Smooth muscle cell of the brain vasculature (primary cell): ENCODE measurements at regions not wholly inside any gene's neighbourhood (a gene's known extent, or its start where the extent isn't known, plus 50 kb on each side); places are given as distances from the start of the nearest gene placed in this dataset.
"Not testable (repeated sequence)": the region's sequence is repeated elsewhere in the genome, so short reads cannot be mapped to it uniquely, and the experiment has no call there.

Source experiments
- DNase-seq: peaks from one replicate; pipeline ENCODE4 v3.0.0-alpha.2; 2012; ENCODE audit warnings: low read depth, low spot score

GRCh38 chr12:65675141-65675621 lies 149.1 kb upstream of the HMGA2 start:
- DNase-seq, result no peak

DNA sequence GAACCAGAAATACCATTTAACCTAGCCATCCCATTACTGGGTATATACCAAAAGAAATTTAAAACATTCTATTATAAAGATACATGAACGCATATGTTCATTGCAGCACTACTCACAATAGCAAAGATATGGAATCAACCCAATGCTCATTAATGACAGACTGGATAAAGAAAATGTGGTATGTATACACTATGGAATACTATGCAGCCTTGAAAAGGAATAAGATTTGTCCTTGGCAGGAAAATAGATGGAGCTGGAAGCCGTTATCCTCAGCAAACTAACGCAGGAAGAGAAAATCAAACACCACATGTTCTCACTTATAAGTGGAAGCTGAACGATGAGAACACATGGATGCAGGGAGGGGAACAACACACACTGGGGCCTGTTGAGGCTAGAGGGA lies 146.1 kb upstream of the HMGA2 start:
- DNase-seq, result not testable (repeated sequence)

- DNase-seq, result no peak
Measured at GRCh38 chr12:65681226-65681625, 143.1 kb upstream of the HMGA2 start.

GRCh38 chr12:65682112-65682511 lies 142.2 kb upstream of the HMGA2 start:
- DNase-seq, result no peak

DNA sequence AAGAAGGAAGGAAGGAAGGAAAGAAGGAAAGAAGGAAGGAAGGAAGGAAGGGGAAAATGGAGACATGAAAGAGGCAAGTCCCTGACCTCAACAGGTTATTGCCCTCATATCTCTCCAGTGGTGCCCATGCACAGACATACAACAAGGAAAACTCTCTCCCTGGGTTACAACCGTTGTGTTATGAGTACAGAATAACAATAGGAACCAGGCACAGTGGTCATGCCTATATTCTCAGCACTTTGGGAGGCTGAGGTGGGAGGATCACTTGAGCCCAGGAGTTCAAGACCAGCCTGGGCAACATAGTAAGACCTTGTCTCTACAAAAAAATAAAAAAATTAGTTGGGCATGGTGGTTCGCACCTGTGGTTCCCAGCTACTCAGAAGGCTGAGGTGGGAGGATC lies 139.4 kb upstream of the HMGA2 start:
- DNase-seq, result no peak

DNA sequence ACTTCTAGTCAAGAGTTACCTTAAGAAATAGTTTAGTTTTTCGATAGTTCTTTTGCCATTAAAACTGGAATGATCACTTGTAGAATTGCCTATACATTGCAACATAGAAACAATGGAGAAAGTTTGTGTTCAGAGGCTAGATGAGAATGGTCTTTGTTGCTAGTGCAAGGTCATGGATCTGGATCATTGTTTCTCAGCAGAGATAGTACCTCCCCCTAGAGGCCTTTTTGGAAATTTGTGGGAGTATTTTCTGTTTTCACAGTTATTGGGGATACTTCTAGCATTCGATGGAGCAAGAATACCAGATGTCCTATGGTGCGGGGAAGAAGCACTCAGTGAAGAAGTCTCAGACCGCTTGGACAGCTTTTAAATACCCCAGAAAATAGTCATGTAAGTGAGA lies 138.8 kb upstream of the HMGA2 start:
- no peak for DNase-seq

DNA sequence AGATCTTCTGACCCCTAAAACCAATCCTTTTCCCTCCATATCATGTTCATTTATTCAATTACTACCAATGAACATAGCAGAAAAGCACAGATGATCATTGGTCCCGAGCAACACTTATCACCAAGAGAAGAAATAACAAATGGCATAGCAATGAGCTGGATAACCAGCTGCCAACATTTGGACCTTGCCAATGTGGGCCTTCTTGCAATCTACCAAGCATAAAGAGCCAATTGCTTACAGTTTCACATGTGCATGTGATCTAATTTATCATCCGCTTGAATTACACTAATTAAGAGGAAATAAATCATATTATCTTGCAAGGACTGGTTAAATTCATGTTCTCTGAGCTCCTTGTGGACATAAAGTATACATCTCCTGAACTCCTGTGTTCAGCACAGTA lies 134.8 kb upstream of the HMGA2 start:
- no peak for DNase-seq

DNA sequence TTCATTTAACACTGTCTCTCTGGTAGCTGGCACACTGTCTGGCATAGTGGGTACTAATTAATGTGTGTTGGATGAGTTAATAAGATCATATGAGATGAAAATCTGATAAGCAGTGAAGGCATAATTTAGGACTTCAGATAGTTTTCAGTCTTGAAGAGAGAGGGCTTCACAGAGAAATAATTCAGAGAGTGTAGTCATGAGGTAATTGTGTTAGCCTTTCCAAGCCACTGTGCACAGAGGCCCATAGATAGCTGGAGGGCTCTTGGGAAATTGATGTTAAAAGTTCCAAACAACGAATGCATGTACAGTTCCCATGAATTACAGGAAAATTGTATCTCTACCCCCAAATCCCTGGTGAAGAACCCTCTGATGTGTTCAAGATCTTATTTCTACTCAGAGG lies 133.8 kb upstream of the HMGA2 start:
- no peak for DNase-seq

DNA sequence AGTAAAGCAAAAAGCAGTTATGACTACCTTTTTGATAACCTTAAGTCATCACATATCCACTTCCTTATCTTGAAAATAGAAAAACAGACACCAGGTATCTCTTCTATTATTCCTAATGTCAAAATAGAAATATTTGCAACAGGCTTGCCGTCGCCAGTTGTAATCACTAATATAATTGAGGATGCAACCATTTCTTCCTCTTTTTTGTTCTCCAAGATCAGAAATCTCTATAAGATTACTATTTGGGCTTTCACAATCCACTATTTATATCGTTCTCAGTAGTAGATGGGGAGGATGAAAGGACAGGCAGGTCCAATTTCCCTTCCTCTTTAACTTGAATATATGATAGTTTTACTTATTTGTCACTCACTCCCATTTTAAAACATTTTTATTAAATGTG lies 130.2 kb upstream of the HMGA2 start:
- DNase-seq, result no peak

GRCh38 chr12:65695113-65695865 lies 129.0 kb upstream of the HMGA2 start:
- DNase-seq, result peak; percentile 72

GRCh38 chr12:65696227-65696626 lies 128.1 kb upstream of the HMGA2 start:
- no peak for DNase-seq

GRCh38 chr12:65699251-65699650 lies 125.0 kb upstream of the HMGA2 start:
- DNase-seq, result no peak

GRCh38 chr12:65703176-65703575 lies 121.1 kb upstream of the HMGA2 start:
- DNase-seq, result no peak

DNA sequence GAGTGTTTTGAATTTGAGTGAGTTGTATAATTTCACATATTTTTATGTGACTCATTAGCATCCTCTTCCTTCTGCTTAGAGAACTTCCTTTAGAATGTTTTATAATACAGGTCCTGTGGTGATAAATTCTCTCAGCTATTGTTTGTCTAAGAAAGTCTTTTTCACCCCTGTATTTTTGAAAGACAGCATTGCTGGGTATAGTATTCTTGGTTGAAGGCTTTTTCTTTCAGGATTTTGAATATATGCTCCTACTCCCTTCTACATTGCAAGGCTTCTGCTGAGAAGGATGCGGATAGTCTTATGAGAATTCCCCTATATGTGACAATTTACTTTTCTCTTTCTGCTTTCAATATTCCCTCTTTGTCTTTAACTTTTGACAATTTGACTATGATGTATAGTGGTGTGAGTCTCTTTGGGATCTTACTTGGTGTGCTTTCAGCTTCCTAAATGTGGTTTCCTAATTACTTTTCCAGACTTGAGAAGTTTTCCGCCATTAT lies 118.9 kb upstream of the HMGA2 start:
- DNase-seq, result no peak

GRCh38 chr12:65707051-65707450 lies 117.2 kb upstream of the HMGA2 start:
- no peak for DNase-seq

- no peak for DNase-seq
Measured at GRCh38 chr12:65712260-65713004, 111.9 kb upstream of the HMGA2 start.

GRCh38 chr12:65715961-65716360 lies 108.3 kb upstream of the HMGA2 start:
- DNase-seq, result no peak

GRCh38 chr12:65720136-65721130 lies 103.8 kb upstream of the HMGA2 start:
- DNase-seq, result no peak

GRCh38 chr12:65721541-65722190 lies 102.6 kb upstream of the HMGA2 start:
- no peak for DNase-seq

DNA sequence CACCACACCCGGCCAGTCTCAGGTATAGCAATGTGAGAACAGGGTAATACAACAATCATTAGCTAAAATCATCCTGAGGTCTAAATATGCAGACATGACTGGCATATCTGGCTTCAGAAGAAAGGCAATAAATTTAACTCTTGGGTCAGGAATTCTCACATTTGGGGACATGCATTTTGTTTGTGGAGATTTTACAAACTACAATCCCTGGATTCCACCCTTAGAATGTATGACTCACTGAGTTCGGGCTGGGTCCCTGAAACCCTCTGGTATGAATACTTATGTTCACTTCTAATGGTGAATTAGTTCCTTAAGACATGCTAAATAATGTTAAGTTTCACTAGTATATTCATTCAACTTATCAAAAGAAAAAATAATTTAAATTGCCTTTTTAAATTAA lies 98.9 kb upstream of the HMGA2 start:
- no peak for DNase-seq

DNA sequence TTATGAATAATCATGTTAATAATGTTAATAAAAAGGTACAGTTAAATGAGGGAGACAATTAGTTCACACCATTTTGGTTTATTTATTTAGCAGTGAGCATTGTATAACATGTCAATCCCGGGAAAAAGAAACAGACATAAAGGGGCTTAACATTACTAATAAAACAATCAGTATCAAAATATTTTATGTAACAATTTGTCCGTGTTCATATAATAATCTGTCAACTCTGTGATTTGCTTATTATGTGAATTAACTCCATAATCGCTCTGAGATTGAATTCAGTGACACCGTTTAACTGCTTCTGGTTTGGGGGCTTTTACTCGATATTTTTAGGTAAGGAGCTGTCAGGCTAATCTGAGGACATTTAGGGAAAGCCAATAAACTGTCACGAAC lies 95.8 kb upstream of the HMGA2 start:
- DNase-seq, result no peak
